Central memory CD8-positive, alpha-beta T cell (primary cell): ENCODE measurements at regions not wholly inside any gene's neighbourhood (a gene's known extent, or its start where the extent isn't known, plus 50 kb on each side); places are given as distances from the start of the nearest gene placed in this dataset.
"Not testable (repeated sequence)": the region's sequence is repeated elsewhere in the genome, so short reads cannot be mapped to it uniquely, and the experiment has no call there.

Source experiments
- ATAC-seq: fragments of 150-1000 bp; cut with Tn5 transposase; replicated peaks from 2 replicates; pipeline ENCODE4 v1.10.0; 2022; ENCODE audit warnings: mild to moderate bottlenecking, moderate FRiP score, moderate number of reproducible peaks; ENCODE audit not compliant: poor library complexity, severe bottlenecking; ENCODE audit errors: extremely low read depth
- DNase-seq, 2 donors: peaks; one replicate each; pipeline ENCODE4 v3.0.0; 2021; ENCODE audit warnings: low spot score in 2 of 2
- H3K27ac Mint-ChIP-seq: one replicate; pipeline ENCODE4 v1.8.0; 2022; ENCODE audit warnings: low read depth, mild to moderate bottlenecking, moderate library complexity, mixed read lengths
- H3K27me3 Mint-ChIP-seq: one replicate; pipeline ENCODE4 v1.8.0; 2022; ENCODE audit warnings: mixed read lengths
- H3K36me3 Mint-ChIP-seq: one replicate; pipeline ENCODE4 v1.8.0; 2022; ENCODE audit warnings: mild to moderate bottlenecking, moderate library complexity, mixed read lengths; ENCODE audit not compliant: insufficient read depth
- H3K4me1 Mint-ChIP-seq: one replicate; pipeline ENCODE4 v1.8.0; 2022; ENCODE audit warnings: mixed read lengths
- H3K4me3 Mint-ChIP-seq: one replicate; pipeline ENCODE4 v1.8.0; 2022; ENCODE audit warnings: mild to moderate bottlenecking, moderate library complexity, mixed read lengths
- H3K9me3 Mint-ChIP-seq: one replicate; pipeline ENCODE4 v1.8.0; 2022; ENCODE audit warnings: mixed read lengths

- no peak for DNase-seq
- no peaks in the 10 kb centered on the region for H3K36me3 Mint-ChIP-seq
- no peak overlapping the region for H3K27ac Mint-ChIP-seq
- H3K4me1 Mint-ChIP-seq = no peaks in the 10 kb centered on the region
- H3K4me3 Mint-ChIP-seq = no peak overlapping the region
- H3K9me3 Mint-ChIP-seq = no peaks in the 10 kb centered on the region
- peaks cover 26% of the 10 kb centered on the region for H3K27me3 Mint-ChIP-seq
- no peak for ATAC-seq
These were observed 89.2 kb upstream of the IL33 start for GRCh38 chr9:6126377-6126776.

GRCh38 chr9:6123416-6123815 lies 92.2 kb upstream of the IL33 start:
- Mint-ChIP-seq H3K36me3 (no peaks in the 10 kb centered on the region), H3K4me3 (no peak overlapping the region), H3K9me3 (no peaks in the 10 kb centered on the region), H3K27me3 (peaks cover 43% of the 10 kb centered on the region), H3K27ac (no peak overlapping the region), H3K4me1 (no peaks in the 10 kb centered on the region)
- DNase-seq = no peak
- no peak for ATAC-seq

- Mint-ChIP-seq H3K9me3 (no peaks in the 10 kb centered on the region), H3K27ac (no peak overlapping the region), H3K27me3 (peaks cover 48% of the 10 kb centered on the region), H3K36me3 (no peaks in the 10 kb centered on the region), H3K4me3 (no peak overlapping the region), H3K4me1 (no peaks in the 10 kb centered on the region)
- no peak for ATAC-seq
- DNase-seq = no peak
These were observed 93.9 kb upstream of the IL33 start for GRCh38 chr9:6121707-6122106.

- Mint-ChIP-seq H3K9me3 (no peaks in the 10 kb centered on the region), H3K4me1 (no peaks in the 10 kb centered on the region), H3K27me3 (peaks cover 10% of the 10 kb centered on the region), H3K36me3 (no peaks in the 10 kb centered on the region), H3K27ac (no peak overlapping the region), H3K4me3 (no peak overlapping the region)
- ATAC-seq (no peak), DNase-seq (no peak)
These were observed 99.0 kb upstream of the RANBP6 start for GRCh38 chr9:6114424-6114823.

GRCh38 chr9:6113819-6114218 lies 98.4 kb upstream of the RANBP6 start:
- ATAC-seq (no peak), DNase-seq (no peak)
- Mint-ChIP-seq H3K36me3 (no peaks in the 10 kb centered on the region), H3K27me3 (peaks cover 9% of the 10 kb centered on the region), H3K27ac (no peak overlapping the region), H3K4me1 (no peaks in the 10 kb centered on the region), H3K9me3 (no peaks in the 10 kb centered on the region), H3K4me3 (no peak overlapping the region)

GRCh38 chr9:6113312-6113711 lies 97.9 kb upstream of the RANBP6 start:
- Mint-ChIP-seq H3K27me3 (peaks cover 4% of the 10 kb centered on the region), H3K36me3 (no peaks in the 10 kb centered on the region), H3K27ac (no peak overlapping the region), H3K4me1 (no peaks in the 10 kb centered on the region), H3K4me3 (no peak overlapping the region), H3K9me3 (no peaks in the 10 kb centered on the region)
- DNase-seq = no peak
- ATAC-seq = no peak

GRCh38 chr9:6109986-6110385 lies 94.6 kb upstream of the RANBP6 start:
- Mint-ChIP-seq H3K36me3 (no peaks in the 10 kb centered on the region), H3K27ac (no peak overlapping the region), H3K27me3 (no peaks in the 10 kb centered on the region), H3K9me3 (no peaks in the 10 kb centered on the region), H3K4me3 (no peak overlapping the region), H3K4me1 (peaks cover 12% of the 10 kb centered on the region)
- ATAC-seq (no peak), DNase-seq (no peak)

GRCh38 chr9:6109571-6109970 lies 94.1 kb upstream of the RANBP6 start:
- ATAC-seq (no peak), DNase-seq (no peak)
- Mint-ChIP-seq H3K4me1 (peaks cover 12% of the 10 kb centered on the region), H3K4me3 (no peak overlapping the region), H3K9me3 (no peaks in the 10 kb centered on the region), H3K36me3 (no peaks in the 10 kb centered on the region), H3K27me3 (no peaks in the 10 kb centered on the region), H3K27ac (no peak overlapping the region)

- Mint-ChIP-seq H3K4me3 (no peak overlapping the region), H3K27me3 (no peaks in the 10 kb centered on the region), H3K36me3 (no peaks in the 10 kb centered on the region), H3K27ac (peak overlapping the region; percentile 18), H3K9me3 (no peaks in the 10 kb centered on the region), H3K4me1 (peaks cover 12% of the 10 kb centered on the region)
- DNase-seq = no peak
- ATAC-seq = peak; percentile 19
These were observed 91.4 kb upstream of the RANBP6 start for GRCh38 chr9:6106711-6107339.

- H3K9me3 Mint-ChIP-seq = no peaks in the 10 kb centered on the region
- no peak overlapping the region for H3K4me3 Mint-ChIP-seq
- no peak overlapping the region for H3K27ac Mint-ChIP-seq
- peaks cover 12% of the 10 kb centered on the region for H3K4me1 Mint-ChIP-seq
- no peaks in the 10 kb centered on the region for H3K36me3 Mint-ChIP-seq
- DNase-seq = no peak
- ATAC-seq = no peak
- no peaks in the 10 kb centered on the region for H3K27me3 Mint-ChIP-seq
These were observed 90.3 kb upstream of the RANBP6 start for GRCh38 chr9:6105738-6106137.

GRCh38 chr9:6104406-6104805 lies 89.0 kb upstream of the RANBP6 start:
- not testable (repeated sequence) for H3K9me3 Mint-ChIP-seq, ATAC-seq, H3K27me3 Mint-ChIP-seq, H3K36me3 Mint-ChIP-seq, DNase-seq, H3K4me3 Mint-ChIP-seq, H3K27ac Mint-ChIP-seq
- H3K4me1 Mint-ChIP-seq = peaks cover 12% of the 10 kb centered on the region

- H3K27me3 Mint-ChIP-seq, H3K27ac Mint-ChIP-seq, H3K36me3 Mint-ChIP-seq, H3K9me3 Mint-ChIP-seq, DNase-seq, ATAC-seq, H3K4me3 Mint-ChIP-seq: not testable (repeated sequence)
- peaks cover 12% of the 10 kb centered on the region for H3K4me1 Mint-ChIP-seq
These were observed 88.5 kb upstream of the RANBP6 start for GRCh38 chr9:6103911-6104310.

GRCh38 chr9:6102336-6102987 lies 87.0 kb upstream of the RANBP6 start:
- H3K27me3 Mint-ChIP-seq = peaks cover 14% of the 10 kb centered on the region
- DNase-seq, H3K9me3 Mint-ChIP-seq, H3K36me3 Mint-ChIP-seq, H3K4me3 Mint-ChIP-seq, ATAC-seq, H3K27ac Mint-ChIP-seq: not testable (repeated sequence)
- H3K4me1 Mint-ChIP-seq = peaks cover 12% of the 10 kb centered on the region
